Duodenal mucosa (tissue), 2 donors: ENCODE measurements at regions not wholly inside any gene's neighbourhood (a gene's known extent, or its start where the extent isn't known, plus 50 kb on each side); places are given as distances from the start of the nearest gene placed in this dataset.

Experiments used
- H3K27ac ChIP-seq: one replicate; pipeline ENCODE4 v1.7.0; 2013; ENCODE audit warnings: low read depth, low read length
- H3K27me3 ChIP-seq, 2 donors: one replicate each; pipeline ENCODE4 v1.7.0; 2013; ENCODE audit warnings: low read length in 2 of 2, control low read depth in 1 of 2; ENCODE audit not compliant: insufficient read depth in 2 of 2, control insufficient read depth in 1 of 2
- H3K36me3 ChIP-seq, 2 donors: one replicate each; pipeline ENCODE4 v1.7.0; 2013; ENCODE audit warnings: low read length in 2 of 2, control low read depth in 1 of 2; ENCODE audit not compliant: insufficient read depth in 2 of 2, control insufficient read depth in 1 of 2
- H3K4me1 ChIP-seq, 2 donors: one replicate each; pipeline ENCODE4 v1.7.0; 2013; ENCODE audit warnings: low read length in 2 of 2, control low read depth in 1 of 2; ENCODE audit not compliant: insufficient read depth in 2 of 2, control insufficient read depth in 1 of 2
- H3K4me3 ChIP-seq, 2 donors: one replicate each; pipeline ENCODE4 v1.7.0; 2013; ENCODE audit warnings: low read length in 2 of 2, low read depth in 1 of 2
- H3K9ac ChIP-seq, 2 donors: one replicate each; pipeline ENCODE4 v1.7.0; 2013; ENCODE audit warnings: low read length in 2 of 2, low read depth in 1 of 2
- H3K9me3 ChIP-seq, 2 donors: one replicate each; pipeline ENCODE4 v1.7.0; 2013; ENCODE audit warnings: low read length in 2 of 2, control low read depth in 1 of 2; ENCODE audit not compliant: control insufficient read depth in 1 of 2

- H3K4me3 ChIP-seq, result no peak overlapping the region
- no peaks in the 10 kb centered on the region for H3K9me3 ChIP-seq
- H3K36me3 ChIP-seq, result no peaks in the 10 kb centered on the region
- H3K27ac ChIP-seq, result no peak overlapping the region
- no peaks in the 10 kb centered on the region for H3K27me3 ChIP-seq
- H3K9ac ChIP-seq, result no peak overlapping the region
- H3K4me1 ChIP-seq, result no peaks in the 10 kb centered on the region
These were observed 133.6 kb upstream of the SGK1 start for GRCh38 chr6:134451529-134451928.

GRCh38 chr6:134449781-134450180, 131.9 kb upstream of the SGK1 start:
- Histone ChIP-seq H3K9ac (no peak overlapping the region), H3K9me3 (no peaks in the 10 kb centered on the region), H3K27me3 (no peaks in the 10 kb centered on the region), H3K4me1 (no peaks in the 10 kb centered on the region), H3K4me3 (no peak overlapping the region), H3K36me3 (no peaks in the 10 kb centered on the region), H3K27ac (no peak overlapping the region)

- Histone ChIP-seq H3K9me3 (no peaks in the 10 kb centered on the region), H3K27me3 (no peaks in the 10 kb centered on the region), H3K27ac (no peak overlapping the region), H3K4me3 (no peak overlapping the region), H3K4me1 (no peaks in the 10 kb centered on the region), H3K36me3 (no peaks in the 10 kb centered on the region), H3K9ac (no peak overlapping the region)
These were observed 131.1 kb upstream of the SGK1 start for GRCh38 chr6:134449004-134449403.

- Histone ChIP-seq H3K27me3 (no peaks in the 10 kb centered on the region), H3K4me1 (no peaks in the 10 kb centered on the region), H3K9ac (no peak overlapping the region), H3K9me3 (no peaks in the 10 kb centered on the region), H3K27ac (no peak overlapping the region), H3K36me3 (no peaks in the 10 kb centered on the region), H3K4me3 (no peak overlapping the region)
These were observed 130.0 kb upstream of the SGK1 start for GRCh38 chr6:134447883-134448387.

- peak overlapping the region; percentile 2 for H3K27ac ChIP-seq
- H3K36me3 ChIP-seq, result no peaks in the 10 kb centered on the region
These were observed 129.5 kb upstream of the SGK1 start for GRCh38 chr6:134447423-134447822.

GRCh38 chr6:134446896-134447295, 129.0 kb upstream of the SGK1 start:
- Histone ChIP-seq H3K4me1 (no peaks in the 10 kb centered on the region), H3K27ac (no peak overlapping the region)

More at GRCh38 chr6:134447423-134447822, 129.5 kb upstream of the SGK1 start:
- Histone ChIP-seq H3K4me3 (no peak overlapping the region), H3K4me1 (no peaks in the 10 kb centered on the region), H3K27me3 (no peaks in the 10 kb centered on the region), H3K9me3 (no peaks in the 10 kb centered on the region), H3K9ac (no peak overlapping the region)

GRCh38 chr6:134446218-134446848, 128.4 kb upstream of the SGK1 start:
- H3K9me3 ChIP-seq, result no peaks in the 10 kb centered on the region
- no peak overlapping the region for H3K4me3 ChIP-seq
- no peak overlapping the region for H3K9ac ChIP-seq
- H3K4me1 ChIP-seq, result no peaks in the 10 kb centered on the region
- no peaks in the 10 kb centered on the region for H3K27me3 ChIP-seq
- no peak overlapping the region for H3K27ac ChIP-seq
- H3K36me3 ChIP-seq, result no peaks in the 10 kb centered on the region

More at GRCh38 chr6:134446896-134447295, 129.0 kb upstream of the SGK1 start:
- H3K4me3 ChIP-seq, result no peak overlapping the region
- H3K9ac ChIP-seq, result no peak overlapping the region
- no peaks in the 10 kb centered on the region for H3K27me3 ChIP-seq
- no peaks in the 10 kb centered on the region for H3K9me3 ChIP-seq
- H3K36me3 ChIP-seq, result no peaks in the 10 kb centered on the region

- Histone ChIP-seq H3K4me1 (no peaks in the 10 kb centered on the region), H3K9me3 (no peaks in the 10 kb centered on the region), H3K4me3 (no peak overlapping the region), H3K9ac (no peak overlapping the region), H3K27ac (no peak overlapping the region), H3K27me3 (no peaks in the 10 kb centered on the region), H3K36me3 (no peaks in the 10 kb centered on the region)
These were observed 125.1 kb upstream of the SGK1 start for GRCh38 chr6:134443009-134443408.

GRCh38 chr6:134442073-134442472, 124.2 kb upstream of the SGK1 start:
- no peak overlapping the region for H3K9ac ChIP-seq
- no peaks in the 10 kb centered on the region for H3K27me3 ChIP-seq
- no peak overlapping the region for H3K27ac ChIP-seq
- no peak overlapping the region for H3K4me3 ChIP-seq
- H3K36me3 ChIP-seq, result no peaks in the 10 kb centered on the region
- no peaks in the 10 kb centered on the region for H3K9me3 ChIP-seq
- peaks cover 0 to 6% of the 10 kb centered on the region in 2 donors for H3K4me1 ChIP-seq

- Histone ChIP-seq H3K9ac (no peak overlapping the region), H3K27ac (no peak overlapping the region), H3K27me3 (no peaks in the 10 kb centered on the region), H3K9me3 (no peaks in the 10 kb centered on the region), H3K36me3 (no peaks in the 10 kb centered on the region), H3K4me1 (peaks cover 7 to 10% of the 10 kb centered on the region in 2 donors), H3K4me3 (no peak overlapping the region)
These were observed 120.9 kb upstream of the SGK1 start for GRCh38 chr6:134438837-134439236.
